Liver (tissue), 8 donors: ENCODE measurements at regions not wholly inside any gene's neighbourhood (a gene's known extent, or its start where the extent isn't known, plus 50 kb on each side); places are given as distances from the start of the nearest gene placed in this dataset.

Experiments used
- DNase-seq: peaks from one replicate; pipeline ENCODE4 v3.0.0-alpha.2; 2017; ENCODE audit warnings: low spot score
- H3K27ac ChIP-seq, 2 donors: one replicate each; pipeline ENCODE4 v1.7.0; 2013; ENCODE audit warnings: inconsistent platforms in 2 of 2, low read length in 2 of 2, control low read depth in 1 of 2, low read depth in 1 of 2, mild to moderate bottlenecking in 1 of 2
- H3K27me3 ChIP-seq, 4 donors: one replicate each; pipeline versions ENCODE4 v1.6.1 to v1.7.0; 2013; ENCODE audit warnings: low read length in 3 of 4, inconsistent platforms in 1 of 4, mild to moderate bottlenecking in 1 of 4, moderate library complexity in 1 of 4; ENCODE audit not compliant: control insufficient read depth in 4 of 4, insufficient read depth in 4 of 4
- H3K36me3 ChIP-seq, 4 donors: one replicate each; pipeline versions ENCODE4 v1.6.1 to v1.7.0; 2013; ENCODE audit warnings: low read length in 3 of 4, mild to moderate bottlenecking in 3 of 4, low read depth in 1 of 4, moderate library complexity in 1 of 4; ENCODE audit not compliant: control insufficient read depth in 4 of 4, insufficient read depth in 3 of 4
- H3K4me1 ChIP-seq, 4 donors: one replicate each; pipeline versions ENCODE4 v1.6.1 to v1.7.0; 2013; ENCODE audit warnings: low read length in 3 of 4, mild to moderate bottlenecking in 3 of 4, moderate library complexity in 1 of 4; ENCODE audit not compliant: control insufficient read depth in 4 of 4, insufficient read depth in 4 of 4
- H3K4me3 ChIP-seq, 3 donors: one replicate each; pipeline versions ENCODE4 v1.6.1 to v1.7.0; 2013; ENCODE audit warnings: low read length in 3 of 3, control low read depth in 1 of 3, low read depth in 1 of 3, mild to moderate bottlenecking in 1 of 3
- H3K9ac ChIP-seq, 2 donors: one replicate each; pipeline ENCODE4 v1.7.0; 2013; ENCODE audit warnings: low read length in 2 of 2, mild to moderate bottlenecking in 2 of 2, moderate library complexity in 2 of 2, control low read depth in 1 of 2, low read depth in 1 of 2
- H3K9me3 ChIP-seq, 4 donors: one replicate each; pipeline versions ENCODE4 v1.6.1 to v1.7.0; 2013; ENCODE audit warnings: low read length in 3 of 4; ENCODE audit not compliant: control insufficient read depth in 4 of 4
- ATF3 ChIP-seq: IDR thresholded peaks from 2 replicates; pipeline ENCODE4 v1.6.1; 2016; ENCODE audit warnings: antibody characterized with exemption
- CTCF ChIP-seq: fragments of 150-350 bp; IDR thresholded peaks from 2 replicates; pipeline ENCODE4 v1.5.1; 2017; ENCODE audit warnings: improper control_type of control experiment, low read depth, low read length; ENCODE audit not compliant: missing input control
- EGR1 ChIP-seq, 2 donors: IDR thresholded peaks; 2 replicates each; pipeline ENCODE4 v1.6.1; 2016 to 2018; ENCODE audit warnings: antibody characterized with exemption in 2 of 2, low read depth in 2 of 2
- FOXA1 ChIP-seq: IDR thresholded peaks from 2 replicates; pipeline ENCODE4 v1.6.1; 2016; ENCODE audit warnings: antibody characterized with exemption
- FOXA2 ChIP-seq: IDR thresholded peaks from 2 replicates; pipeline ENCODE4 v1.6.1; 2016; ENCODE audit warnings: antibody characterized with exemption
- GABPA ChIP-seq, 2 donors: IDR thresholded peaks in 1 of 2; conservative IDR thresholded peaks in 1 of 2; 2 replicates each; pipeline ENCODE4 v1.6.1; 2016; ENCODE audit warnings: antibody characterized with exemption in 2 of 2, mild to moderate bottlenecking in 1 of 2, moderate library complexity in 1 of 2
- HNF4A ChIP-seq, 2 donors: conservative IDR thresholded peaks; 2 replicates each; pipeline ENCODE4 v1.6.1; 2016; ENCODE audit warnings: antibody characterized with exemption in 2 of 2, mild to moderate bottlenecking in 2 of 2
- HNF4G ChIP-seq: IDR thresholded peaks from 2 replicates; pipeline ENCODE4 v1.6.1; 2016; ENCODE audit warnings: antibody characterized with exemption
- JUND ChIP-seq, 2 donors: IDR thresholded peaks; 2 replicates each; pipeline ENCODE4 v1.6.1; 2016; ENCODE audit warnings: antibody characterized with exemption in 2 of 2
- NR2F2 ChIP-seq: IDR thresholded peaks from 2 replicates; pipeline ENCODE4 v1.6.1; 2016; ENCODE audit warnings: antibody characterized with exemption
- REST ChIP-seq: IDR thresholded peaks from 2 replicates; pipeline ENCODE4 v1.6.1; 2016; ENCODE audit warnings: antibody characterized with exemption, mild to moderate bottlenecking
- RXRA ChIP-seq, 2 donors: IDR thresholded peaks; 2 replicates each; pipeline ENCODE4 v1.6.1; 2017 to 2018; ENCODE audit warnings: antibody characterized with exemption in 2 of 2, mild to moderate bottlenecking in 1 of 2
- SP1 ChIP-seq: IDR thresholded peaks from 2 replicates; pipeline ENCODE4 v1.6.1; 2018; ENCODE audit warnings: antibody characterized with exemption, mild to moderate bottlenecking
- YY1 ChIP-seq: IDR thresholded peaks from 2 replicates; pipeline ENCODE4 v1.6.1; 2016; ENCODE audit warnings: antibody characterized with exemption, mild to moderate bottlenecking
- WGBS: extraction: QIAGEN DNeasy Blood & Tissue Kit; methylation state at CpG from one replicate; pipeline ENCODE4 v1.1.7; 2013; 5-methylcytosine and 5-hydroxymethylcytosine counted together
- TF ChIP-seq, protein P1 (sequence below): IDR thresholded peaks from 2 replicates; pipeline ENCODE4 v1.6.1; 2016; ENCODE audit warnings: antibody characterized with exemption
- TF ChIP-seq, protein P2 (sequence below): IDR thresholded peaks from 2 replicates; pipeline ENCODE4 v1.6.1; 2016; ENCODE audit warnings: antibody characterized with exemption
- donor health status: healthy.
- donor health status: healthy.
- donor health status: healthy.
- donor health status: healthy.
- donor health status: healthy.

GRCh38 chr6:74510878-74511277 is 695.0 kb downstream of the COL12A1 start:
- TF ChIP-seq EGR1 (IDR thresholded peaks at IDR 0.05; ENCODE audit: low read depth in 2 of 2) = no peak
- no peak for TF ChIP-seq ATF3
- no peak for TF ChIP-seq FOXA2
- no peak for TF ChIP-seq JUND (IDR thresholded peaks at IDR 0.05)
- no peak for TF ChIP-seq NR2F2
- TF ChIP-seq FOXA1 = no peak
- no peak for TF ChIP-seq HNF4A (conservative IDR thresholded peaks at IDR 0.05)
- TF ChIP-seq, protein P1, sequence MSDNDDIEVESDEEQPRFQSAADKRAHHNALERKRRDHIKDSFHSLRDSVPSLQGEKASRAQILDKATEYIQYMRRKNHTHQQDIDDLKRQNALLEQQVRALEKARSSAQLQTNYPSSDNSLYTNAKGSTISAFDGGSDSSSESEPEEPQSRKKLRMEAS = no peak
- no peak for TF ChIP-seq SP1
- no peak for TF ChIP-seq HNF4G
- no peak for TF ChIP-seq GABPA (IDR thresholded peaks at IDR 0.05 in 1 of 2, conservative IDR thresholded peaks at IDR 0.05 in 1 of 2)
- Histone ChIP-seq H3K9me3 (peaks cover 0 to 3% (median 0%) of the 10 kb centered on the region in 4 donors), H3K4me3 (no peak overlapping the region), H3K9ac (no peak overlapping the region), H3K4me1 (no peaks in the 10 kb centered on the region), H3K27ac (no peak overlapping the region), H3K27me3 (no peaks in the 10 kb centered on the region), H3K36me3 (no peaks in the 10 kb centered on the region)
- 91% methylated on average over 3 of the region's 3 CpGs for WGBS
- DNase-seq = no peak

- no peaks in the 10 kb centered on the region for H3K36me3 ChIP-seq
- no peaks in the 10 kb centered on the region for H3K4me1 ChIP-seq
- H3K27ac ChIP-seq = no peak overlapping the region
- TF ChIP-seq FOXA1 (no peak), NR2F2 (no peak), JUND (IDR thresholded peaks at IDR 0.05) (no peak), HNF4G (no peak), HNF4A (conservative IDR thresholded peaks at IDR 0.05) (no peak), REST (no peak), CTCF (no peak), GABPA (IDR thresholded peaks at IDR 0.05 in 1 of 2, conservative IDR thresholded peaks at IDR 0.05 in 1 of 2) (no peak), RXRA (IDR thresholded peaks at IDR 0.05) (no peak), YY1 (no peak)
- TF ChIP-seq, protein P1 = no peak
- TF ChIP-seq, protein P2, sequence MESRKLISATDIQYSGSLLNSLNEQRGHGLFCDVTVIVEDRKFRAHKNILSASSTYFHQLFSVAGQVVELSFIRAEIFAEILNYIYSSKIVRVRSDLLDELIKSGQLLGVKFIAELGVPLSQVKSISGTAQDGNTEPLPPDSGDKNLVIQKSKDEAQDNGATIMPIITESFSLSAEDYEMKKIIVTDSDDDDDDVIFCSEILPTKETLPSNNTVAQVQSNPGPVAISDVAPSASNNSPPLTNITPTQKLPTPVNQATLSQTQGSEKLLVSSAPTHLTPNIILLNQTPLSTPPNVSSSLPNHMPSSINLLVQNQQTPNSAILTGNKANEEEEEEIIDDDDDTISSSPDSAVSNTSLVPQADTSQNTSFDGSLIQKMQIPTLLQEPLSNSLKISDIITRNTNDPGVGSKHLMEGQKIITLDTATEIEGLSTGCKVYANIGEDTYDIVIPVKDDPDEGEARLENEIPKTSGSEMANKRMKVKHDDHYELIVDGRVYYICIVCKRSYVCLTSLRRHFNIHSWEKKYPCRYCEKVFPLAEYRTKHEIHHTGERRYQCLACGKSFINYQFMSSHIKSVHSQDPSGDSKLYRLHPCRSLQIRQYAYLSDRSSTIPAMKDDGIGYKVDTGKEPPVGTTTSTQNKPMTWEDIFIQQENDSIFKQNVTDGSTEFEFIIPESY = no peak
- no peaks in the 10 kb centered on the region for H3K27me3 ChIP-seq
- WGBS = 73% methylated on average over 1 of the region's 1 CpG
- H3K4me3 ChIP-seq = no peak overlapping the region
- no peak for DNase-seq
- peaks cover 0 to 3% (median 0%) of the 10 kb centered on the region in 4 donors for H3K9me3 ChIP-seq
- H3K9ac ChIP-seq = no peak overlapping the region
Observed at GRCh38 chr6:74507649-74508048, 698.2 kb downstream of the COL12A1 start.
